G401 (cell line): ENCODE measurements at regions not wholly inside any gene's neighbourhood (a gene's known extent, or its start where the extent isn't known, plus 50 kb on each side); places are given as distances from the start of the nearest gene placed in this dataset.
"Not testable (repeated sequence)": the region's sequence is repeated elsewhere in the genome, so short reads cannot be mapped to it uniquely, and the experiment has no call there.

Experiments used
- DNase-seq: peaks from one replicate; pipeline ENCODE4 v3.0.0-alpha.2; 2015; ENCODE audit warnings: low spot score
- in situ Hi-C: cut with HindIII; loops from 2 replicates; pipeline ENCODE4 v1.10.0; 2016; ENCODE audit warnings: low sequenced_read_pairs, mixed read lengths

DNA sequence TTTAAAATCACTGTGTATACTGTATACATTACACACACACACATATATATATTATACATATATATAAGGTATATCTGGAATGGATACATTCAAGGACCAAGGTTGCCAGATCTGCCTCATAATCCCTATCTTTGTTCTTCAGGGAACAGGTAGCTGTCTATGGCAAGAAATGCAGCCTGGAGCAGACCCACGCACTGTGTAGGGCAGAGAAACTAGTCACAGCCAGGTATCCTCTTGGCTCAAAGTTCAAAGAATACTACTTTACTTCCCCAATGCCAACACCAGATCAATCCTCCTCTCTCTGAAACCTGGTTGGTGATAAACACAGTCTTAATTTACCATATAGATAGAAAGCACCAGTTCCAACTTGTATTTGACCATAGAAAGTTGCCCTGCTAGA is 313.6 kb downstream of the PRELID2 start:
- in situ Hi-C loops, result no loop called here
- no peak for DNase-seq

DNA sequence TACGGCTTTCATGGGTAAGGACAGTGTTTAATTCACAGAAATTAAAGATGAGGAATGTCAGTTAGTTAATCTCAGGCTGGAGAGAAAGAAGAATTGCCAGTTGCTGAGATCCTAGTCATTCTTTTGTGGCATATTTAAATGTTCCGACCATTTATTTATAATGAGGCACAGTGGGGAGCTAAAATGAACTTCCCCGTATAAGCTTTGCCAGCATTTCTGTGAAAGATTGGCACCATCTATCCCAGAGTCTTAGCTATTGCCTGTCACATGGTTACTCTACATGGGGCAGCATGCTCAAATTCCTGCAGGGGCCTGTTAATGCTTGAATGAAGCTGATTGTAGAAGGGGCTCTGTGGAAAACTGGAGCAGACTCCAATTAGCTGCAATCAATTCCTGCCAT is 314.1 kb downstream of the PRELID2 start:
- no peak for DNase-seq
- in situ Hi-C loops, result no loop called here

DNA sequence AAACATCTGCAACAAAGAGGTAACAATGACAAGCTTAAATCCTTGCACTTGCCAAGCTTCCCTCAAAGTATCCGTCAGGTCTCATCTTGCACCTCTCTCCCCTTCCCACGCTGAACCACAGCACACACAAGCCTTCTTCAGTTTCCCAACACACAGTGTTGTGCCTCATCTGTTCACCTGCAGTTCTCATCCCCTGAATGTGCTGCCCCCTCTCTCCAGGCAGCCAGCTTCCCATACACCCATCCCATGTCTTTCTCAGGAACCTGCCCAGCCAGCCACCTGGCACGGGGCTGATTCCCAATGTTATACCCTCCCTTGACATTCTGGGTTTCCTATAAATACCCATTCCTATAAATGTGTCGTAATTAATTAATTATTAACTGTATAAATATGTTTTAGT is 314.8 kb downstream of the PRELID2 start:
- no peak for DNase-seq
- in situ Hi-C loops, result no loop called here

DNA sequence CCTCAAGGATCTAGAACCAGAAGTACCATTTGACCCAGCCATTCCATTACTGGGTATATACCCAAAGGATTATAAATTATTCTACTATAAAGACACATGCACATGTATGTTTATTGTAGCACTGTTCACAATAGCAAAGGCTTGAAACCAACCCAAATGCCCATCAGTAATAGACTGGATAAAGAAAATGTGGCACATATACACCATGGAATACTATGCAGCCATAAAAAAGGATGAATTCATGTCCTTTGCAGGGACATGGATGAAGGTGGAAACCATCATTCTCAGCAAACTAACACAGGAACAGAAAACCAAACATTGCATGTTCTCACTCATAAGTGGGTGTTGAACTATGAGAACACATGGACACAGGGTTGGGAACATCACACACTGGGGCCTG is 317.6 kb downstream of the PRELID2 start:
- in situ Hi-C loops, DNase-seq: not testable (repeated sequence)

DNA sequence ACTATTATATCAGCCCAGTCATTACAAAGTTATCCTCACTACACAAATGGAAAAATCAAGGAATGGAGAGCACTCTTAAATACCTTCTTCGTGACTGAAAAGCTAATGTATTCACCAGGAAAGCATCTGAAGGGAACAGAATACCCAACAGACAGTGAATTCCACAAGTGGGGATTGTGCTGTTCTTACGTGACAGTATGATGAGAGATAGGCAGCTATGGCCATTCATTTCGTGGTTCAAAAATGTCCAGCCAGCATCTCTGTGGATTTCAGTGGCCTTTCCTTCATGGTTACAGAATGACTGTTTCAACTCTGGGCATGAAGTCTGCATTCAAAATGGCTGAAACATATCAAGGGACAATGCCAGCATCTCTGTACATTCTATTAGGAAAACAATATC is 323.8 kb downstream of the PRELID2 start:
- no peak for DNase-seq
- in situ Hi-C loops, result no loop called here

GRCh38 chr5:145510769-145511168 is 324.4 kb downstream of the PRELID2 start:
- no peak for DNase-seq
- in situ Hi-C loops, result no loop called here

- no peak for DNase-seq
- in situ Hi-C loops, result no loop called here
Observed at GRCh38 chr5:145510324-145510723, 324.8 kb downstream of the PRELID2 start.

DNA sequence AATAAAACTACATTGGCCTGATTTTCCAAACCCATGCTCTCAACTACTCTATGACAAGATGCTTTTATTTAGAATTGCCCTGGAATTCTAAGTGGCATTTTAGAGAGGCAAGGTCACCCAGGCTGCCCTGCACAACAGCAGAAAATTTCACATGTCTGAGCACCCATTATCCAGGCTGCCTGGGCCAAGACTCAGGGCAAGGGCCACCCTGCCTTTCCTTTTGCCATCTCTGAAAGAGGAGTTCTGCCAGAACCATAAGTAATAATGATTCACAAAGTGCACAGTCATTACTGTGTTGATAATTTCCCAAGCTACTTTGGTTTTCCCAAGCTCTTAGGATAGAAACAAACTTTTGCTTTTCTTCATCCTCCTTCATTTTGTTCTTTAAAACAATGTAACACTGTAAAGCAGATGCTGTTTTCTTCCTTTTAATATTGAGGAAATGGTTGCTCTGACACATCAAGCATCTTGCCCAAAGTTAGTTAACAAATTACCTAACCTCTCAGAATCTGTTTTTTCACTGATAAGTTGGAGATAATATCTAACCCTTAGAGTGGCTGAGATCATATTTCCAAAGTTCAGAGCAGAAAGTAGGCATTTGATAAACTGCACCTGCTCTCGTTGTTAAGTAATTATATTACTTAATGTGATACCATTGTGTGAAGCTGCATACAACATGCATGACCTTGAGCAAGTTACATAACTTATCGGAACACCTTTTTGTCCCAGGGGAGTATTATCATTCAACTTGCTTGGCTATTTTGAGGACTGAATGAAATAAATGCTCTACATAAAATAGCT is 325.6 kb downstream of the PRELID2 start:
- in situ Hi-C loops, result no loop called here
- no peak for DNase-seq

GRCh38 chr5:145506185-145506850 is 328.8 kb downstream of the PRELID2 start:
- in situ Hi-C loops, result no loop called here
- no peak for DNase-seq

- in situ Hi-C loops, result no loop called here
- no peak for DNase-seq
Observed at GRCh38 chr5:145502906-145503305, 332.2 kb downstream of the PRELID2 start.

DNA sequence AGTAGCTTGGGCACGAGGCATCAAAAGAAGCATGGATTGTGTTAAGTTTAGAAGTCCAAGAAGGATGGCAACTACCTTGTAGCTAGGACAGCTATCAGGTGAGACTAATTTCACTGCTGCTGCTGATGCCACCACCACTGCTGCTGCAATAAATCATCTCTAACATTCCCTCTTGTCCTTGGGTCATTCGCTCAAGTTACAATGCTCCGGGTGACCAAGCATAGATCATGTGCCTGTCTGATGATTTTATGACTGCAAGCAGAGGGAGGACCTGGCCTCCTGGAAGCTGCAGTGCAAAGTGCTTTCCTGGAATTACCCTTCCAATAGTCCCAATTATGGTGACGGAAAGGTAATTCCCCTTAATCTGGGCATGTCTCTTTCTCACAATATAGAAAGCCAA is 334.4 kb downstream of the PRELID2 start:
- DNase-seq, result no peak
- in situ Hi-C loops, result no loop called here

DNA sequence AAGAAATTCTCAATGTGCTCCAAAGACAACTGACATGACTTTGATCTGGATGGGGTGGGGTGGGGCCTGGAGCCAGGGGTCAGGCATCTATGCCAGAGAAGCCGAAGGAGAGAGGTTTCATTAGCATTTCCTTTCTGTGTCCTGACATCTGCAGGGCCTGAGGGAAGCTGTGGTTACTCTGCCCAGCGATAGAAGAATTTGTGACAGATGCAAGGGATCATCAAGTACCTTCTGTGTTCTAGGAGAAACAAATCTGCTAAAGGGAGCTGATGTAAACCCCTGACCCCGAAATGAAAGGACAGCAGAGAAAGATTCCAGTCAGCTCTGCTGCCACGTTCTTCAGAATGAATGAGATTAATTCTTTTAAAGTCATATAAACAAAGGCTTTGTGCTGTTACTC is 335.7 kb downstream of the PRELID2 start:
- no peak for DNase-seq

DNA sequence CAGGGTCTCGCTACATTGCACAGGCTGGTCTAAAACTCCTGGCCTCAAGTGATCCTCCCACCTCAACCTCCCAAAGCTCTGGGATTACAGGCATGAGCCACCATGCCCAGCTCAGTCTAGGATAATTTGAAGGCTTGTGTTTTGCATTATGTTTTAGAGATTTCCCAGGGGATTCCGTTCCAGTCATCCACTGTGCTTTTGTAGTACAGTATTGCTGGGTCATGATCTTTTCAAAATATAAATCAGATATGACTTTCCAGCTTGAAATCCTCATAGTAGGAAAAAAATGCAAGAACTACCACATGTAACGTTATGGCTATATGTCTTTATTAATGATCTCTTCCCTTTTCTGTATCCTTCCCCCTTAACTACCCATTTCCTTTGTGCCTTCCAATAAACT is 338.1 kb downstream of the PRELID2 start:
- DNase-seq, result no peak
- in situ Hi-C loops, result no loop called here

More for the DNA sequence above, 335.7 kb downstream of the PRELID2 start:
- in situ Hi-C loops, result no loop called here

DNA sequence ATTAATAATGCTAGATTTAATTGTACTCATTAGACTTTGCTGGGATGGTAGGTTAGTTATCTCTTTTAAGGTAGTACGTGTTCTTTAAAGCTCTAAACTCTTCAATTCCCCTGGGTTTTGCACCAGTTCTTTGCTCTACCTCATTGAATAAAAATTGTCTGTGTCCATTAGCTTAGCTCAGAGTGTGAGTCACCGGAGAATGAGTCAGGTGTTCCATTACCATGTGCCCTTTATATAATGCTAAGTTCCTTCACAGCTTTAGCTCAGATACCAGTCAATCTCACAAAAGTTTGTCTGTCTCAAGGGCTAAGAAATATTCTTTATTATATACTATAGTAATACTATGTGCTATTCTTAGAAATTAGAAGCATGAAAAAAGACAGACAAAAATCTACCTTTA is 339.4 kb downstream of the PRELID2 start:
- in situ Hi-C loops, result no loop called here
- no peak for DNase-seq

DNA sequence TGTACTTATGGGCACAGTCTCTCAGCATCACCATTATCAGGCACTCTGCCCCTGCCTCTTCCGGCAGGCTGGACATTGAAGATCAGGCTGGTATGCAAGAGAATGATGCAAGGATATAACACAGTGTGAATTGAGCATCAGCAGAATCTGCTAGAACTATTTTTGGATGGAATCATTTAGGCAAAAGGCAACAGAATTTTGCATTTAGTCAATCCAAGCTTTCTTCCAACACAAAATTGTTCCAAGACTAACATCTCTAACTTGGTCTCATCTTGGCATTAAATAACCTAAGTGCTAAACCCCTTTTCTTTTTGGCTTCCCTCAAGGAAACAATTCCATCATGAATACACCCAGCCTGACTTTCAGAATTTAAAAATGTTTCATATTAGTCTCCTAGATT is 339.9 kb downstream of the PRELID2 start:
- no peak for DNase-seq
- in situ Hi-C loops, result no loop called here

GRCh38 chr5:145493435-145493834 is 341.7 kb downstream of the PRELID2 start:
- in situ Hi-C loops, result no loop called here
- DNase-seq, result no peak

- no peak for DNase-seq
- in situ Hi-C loops, result no loop called here
Observed at GRCh38 chr5:145489516-145489915, 345.6 kb downstream of the PRELID2 start.

DNA sequence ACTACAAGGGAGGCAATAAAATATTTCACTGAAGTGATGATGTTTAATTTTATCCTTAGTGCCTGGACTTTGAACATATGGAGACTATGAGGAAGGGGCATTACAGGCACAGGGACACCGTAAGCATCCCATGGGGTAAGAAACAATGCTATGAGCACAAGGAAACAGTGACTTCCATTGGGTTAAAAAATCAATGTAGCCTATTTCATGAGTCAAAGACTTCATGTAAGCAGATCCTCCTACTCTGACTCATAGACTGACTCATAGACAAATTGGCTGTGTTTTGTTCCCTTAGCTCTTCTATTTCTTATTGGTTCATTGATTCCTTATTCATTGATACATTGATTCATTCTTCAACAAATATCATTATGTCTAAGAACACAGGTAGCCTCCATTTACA is 351.0 kb downstream of the PRELID2 start:
- in situ Hi-C loops, result no loop called here
- no peak for DNase-seq

- in situ Hi-C loops, result no loop called here
Observed at GRCh38 chr5:145483212-145483611, 351.9 kb downstream of the PRELID2 start.

DNA sequence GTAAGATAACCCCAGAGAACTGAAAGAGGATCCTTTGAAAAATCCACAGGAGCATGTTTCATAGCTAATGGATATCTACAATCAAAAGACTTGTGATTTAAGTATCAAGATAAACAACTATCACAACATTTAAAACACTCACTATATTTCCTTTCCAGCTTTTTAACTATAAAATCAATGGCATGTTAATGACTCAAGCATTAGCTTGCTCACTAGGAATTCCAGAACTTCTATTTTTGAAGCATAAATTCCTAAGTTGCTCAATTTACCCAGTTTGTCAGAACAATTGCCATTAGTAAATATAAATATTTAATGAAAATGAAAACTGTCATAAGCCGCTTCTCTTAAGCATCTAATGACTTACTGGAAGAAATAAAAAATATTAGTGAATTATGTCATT is 355.3 kb downstream of the PRELID2 start:
- in situ Hi-C loops, result no loop called here
- DNase-seq, result no peak

More at GRCh38 chr5:145483212-145483611, 351.9 kb downstream of the PRELID2 start:
- DNase-seq, result no peak

GRCh38 chr5:145479271-145479670 is 355.9 kb downstream of the PRELID2 start:
- no peak for DNase-seq
- in situ Hi-C loops, result no loop called here
